HepG2 (cell line): ENCODE measurements at regions not wholly inside any gene's neighbourhood (a gene's known extent, or its start where the extent isn't known, plus 50 kb on each side); places are given as distances from the start of the nearest gene placed in this dataset.
"Not testable (repeated sequence)": the region's sequence is repeated elsewhere in the genome, so short reads cannot be mapped to it uniquely, and the experiment has no call there.

Experiments
- ATAC-seq: fragments of 200-7000 bp; cut with Tn5 transposase; 3 replicates; pipeline ENCODE4 v1.9.1; 2020; ENCODE audit warnings: mild to moderate bottlenecking, moderate library complexity
- BruUV-seq: library from RNA; stranded (reverse); fragments of 400-500 nt; replicated peaks from 2 replicates; lab custom pipeline; 2021; lab: Mats Ljungman, UMichigan
- CTCF ChIA-PET: fragments of 300-600 bp; formaldehyde crosslinking; extraction: SDS; loops from one replicate; lab custom pipeline; 2021; ENCODE audit warnings: low total read pairs, inconsistent platforms, low intra/inter-chr PET ratio; lab: Yijun Ruan, JAX
- POLR2A ChIA-PET: fragments of 350-600 bp; sonication (Branson Sonifier 250); formaldehyde crosslinking; loops from one replicate; lab custom pipeline; 2020; ENCODE audit warnings: antibody characterized with exemption, inconsistent platforms; lab: Yijun Ruan, JAX
- DNase-seq: peaks from one replicate; pipeline ENCODE4 v3.0.0-alpha.2; 2015; ENCODE audit warnings: low spot score
- FAIRE-seq: peaks from 3 replicates; lab custom pipeline; 2011; peaks lifted over from hg19 to GRCh38; lab: Jason Lieb, UNC
- H2AFZ ChIP-seq: one replicate; pipeline ENCODE4 v1.6.1; 2011; ENCODE audit warnings: low read length, inconsistent platforms
- H3K27ac ChIP-seq: fragments of 300-600 bp; 3 replicates; pipeline ENCODE4 v1.8.0; 2011; ENCODE audit warnings: mixed run types, mild to moderate bottlenecking, mixed read lengths, low read length, inconsistent platforms; ENCODE audit not compliant: insufficient read depth; ENCODE audit errors: extremely low read length
- H3K27me3 ChIP-seq, 2 experiments: fragments of 200-600 bp in 1 of 2; 2 replicates in 1 of 2; 3 replicates in 1 of 2; pipeline versions ENCODE4 v1.6.0 to v1.8.0; 2011; ENCODE audit warnings: low read length in 2 of 2, mild to moderate bottlenecking in 2 of 2, moderate library complexity in 2 of 2, inconsistent platforms in 1 of 2; ENCODE audit not compliant: insufficient read depth in 2 of 2, control insufficient read depth in 1 of 2
- H3K36me3 ChIP-seq, 2 experiments: fragments of 200-600 bp in 1 of 2; replicated peaks in 1 of 2; 2 replicates in 1 of 2; 3 replicates in 1 of 2; pipeline versions ENCODE4 v1.5.1 to v1.8.0; 2011; ENCODE audit warnings: low read length in 2 of 2, inconsistent platforms in 1 of 2; ENCODE audit not compliant: insufficient read depth in 2 of 2, control insufficient read depth in 1 of 2
- H3K4me1 ChIP-seq: 2 replicates; pipeline ENCODE4 v1.5.1; 2012; ENCODE audit warnings: low read length, inconsistent platforms; ENCODE audit not compliant: insufficient read depth
- H3K4me2 ChIP-seq: 2 replicates; pipeline ENCODE4 v1.6.0; 2011; ENCODE audit warnings: low read depth, low read length, inconsistent platforms
- H3K4me3 ChIP-seq, 3 experiments: fragments of 200-600 bp in 1 of 3; sonication (generic), shearing (Covaris generic) in 1 of 3; replicated peaks in 1 of 3; 2 replicates each; pipeline ENCODE4 v1.5.1; 2011 to 2016; ENCODE audit warnings: low read length in 3 of 3, inconsistent platforms in 2 of 3, low read depth in 2 of 3, mild to moderate bottlenecking in 2 of 3, control low read depth in 1 of 3, mixed read lengths in 1 of 3; ENCODE audit not compliant: insufficient read depth in 1 of 3
- H3K79me2 ChIP-seq: one replicate; pipeline ENCODE4 v1.6.1; 2011; ENCODE audit warnings: low read length, inconsistent platforms; ENCODE audit not compliant: insufficient read depth
- H3K9ac ChIP-seq: 2 replicates; pipeline ENCODE4 v1.6.0; 2011; ENCODE audit warnings: mild to moderate bottlenecking, low read depth, low read length, inconsistent platforms; ENCODE audit not compliant: insufficient read depth
- H3K9me3 ChIP-seq: 2 replicates; pipeline ENCODE4 v1.5.1; 2012; ENCODE audit warnings: mild to moderate bottlenecking, low read length
- H4K20me1 ChIP-seq: 2 replicates; pipeline ENCODE4 v1.6.0; 2011; ENCODE audit warnings: inconsistent platforms, mild to moderate bottlenecking, low read length, moderate library complexity; ENCODE audit not compliant: insufficient read depth
- E2F2 ChIP-seq: sonication (generic); formaldehyde crosslinking; IDR thresholded peaks from 2 replicates; pipeline ENCODE4 v1.4.0; 2020; ENCODE audit warnings: missing genetic modification reagents, borderline replicate concordance
- ZNF563 ChIP-seq: sonication (generic); formaldehyde crosslinking; IDR thresholded peaks from 2 replicates; pipeline ENCODE4 v1.8.0; 2022; ENCODE audit warnings: mild to moderate bottlenecking, moderate library complexity, missing genetic modification reagents
- WGBS: methylation state at CpG from one replicate; pipeline ENCODE4 v1.1.6; 2017; ENCODE audit warnings: low lambda C conversion rate; 5-methylcytosine and 5-hydroxymethylcytosine counted together
- in situ Hi-C: cut with HindIII; loops from 2 replicates; pipeline ENCODE4 v1.10.0; 2017; ENCODE audit warnings: low pct_unique_long_range_greater_than_20kb; ENCODE audit not compliant: extremely low pct_ligation_motif_present
- intact Hi-C: fragments of 100-400 bp; cut with micrococcal nuclease; formaldehyde crosslinking; loops from one replicate; pipeline ENCODE4 v1.10.0; 2022; ENCODE audit not compliant: unreplicated experiment
- TF ChIP-seq, protein P1 (sequence below): sonication (generic); formaldehyde crosslinking; conservative IDR thresholded peaks from 2 replicates; pipeline ENCODE4 v1.4.0; 2020; ENCODE audit warnings: missing genetic modification reagents

- H3K9ac ChIP-seq, BruUV-seq, in situ Hi-C loops, FAIRE-seq, H3K4me3 ChIP-seq, CTCF ChIA-PET, H3K9me3 ChIP-seq, H2AFZ ChIP-seq, POLR2A ChIA-PET, DNase-seq, H3K36me3 ChIP-seq, H3K4me1 ChIP-seq, H3K79me2 ChIP-seq, H3K4me2 ChIP-seq, intact Hi-C loops, H4K20me1 ChIP-seq, H3K27me3 ChIP-seq, ATAC-seq, H3K27ac ChIP-seq: not testable (repeated sequence)
- 0% methylated on average over 1 of the region's 1 CpG for WGBS
Measured at GRCh38 chrY:21701951-21702350, 167.3 kb downstream of the RBMY1A1 start.

DNA sequence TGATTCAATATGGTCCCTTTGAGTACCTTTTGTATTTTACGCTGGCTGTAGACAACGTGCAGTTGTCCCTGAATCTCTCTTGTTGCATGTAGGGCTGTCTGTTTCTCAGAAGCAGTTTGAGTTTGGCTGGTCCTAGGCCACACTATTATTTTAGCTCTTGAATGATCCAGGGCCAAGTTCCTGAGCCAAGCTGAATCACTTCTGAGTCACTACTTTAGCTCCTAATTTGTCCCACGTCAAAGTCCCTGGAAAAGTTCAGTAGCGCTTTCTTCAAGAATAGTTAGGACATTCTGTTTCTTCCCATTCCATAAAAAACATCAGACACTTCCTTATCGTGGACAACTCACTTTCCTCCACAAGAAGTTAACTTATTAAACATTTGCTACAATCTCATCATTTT lies 168.2 kb downstream of the RBMY1A1 start:
- H3K4me3 ChIP-seq, H3K9ac ChIP-seq, ATAC-seq, H4K20me1 ChIP-seq, FAIRE-seq, intact Hi-C loops, POLR2A ChIA-PET, H3K9me3 ChIP-seq, H3K4me1 ChIP-seq, H2AFZ ChIP-seq, H3K36me3 ChIP-seq, CTCF ChIA-PET, in situ Hi-C loops, H3K27ac ChIP-seq, H3K79me2 ChIP-seq, H3K27me3 ChIP-seq, H3K4me2 ChIP-seq, DNase-seq, BruUV-seq: not testable (repeated sequence)
- 26% methylated on average over 3 of the region's 5 CpGs for WGBS

GRCh38 chrY:21705309-21705708 lies 170.6 kb downstream of the RBMY1A1 start:
- Histone ChIP-seq H3K4me2 (no peak overlapping the region), H3K4me1 (no peaks in the 10 kb centered on the region), H3K9ac (no peak overlapping the region), H3K36me3 (no peaks in the 10 kb centered on the region), H3K9me3 (peaks cover 6% of the 10 kb centered on the region), H3K4me3 (no peak overlapping the region), H4K20me1 (no peaks in the 10 kb centered on the region), H2AFZ (no peak overlapping the region), H3K27me3 (no peaks in the 10 kb centered on the region), H3K79me2 (no peaks in the 10 kb centered on the region), H3K27ac (no peak overlapping the region)
- intact Hi-C loops = no loop called here
- DNase-seq (no peak), FAIRE-seq (no peak), ATAC-seq (no peak)
- ChIA-PET POLR2A (no interaction called here), CTCF (no interaction called here)
- in situ Hi-C loops = no loop called here
- TF ChIP-seq E2F2 (CRISPR knock-in tag) (no peak), ZNF563 (no peak)
- TF ChIP-seq, protein P1, sequence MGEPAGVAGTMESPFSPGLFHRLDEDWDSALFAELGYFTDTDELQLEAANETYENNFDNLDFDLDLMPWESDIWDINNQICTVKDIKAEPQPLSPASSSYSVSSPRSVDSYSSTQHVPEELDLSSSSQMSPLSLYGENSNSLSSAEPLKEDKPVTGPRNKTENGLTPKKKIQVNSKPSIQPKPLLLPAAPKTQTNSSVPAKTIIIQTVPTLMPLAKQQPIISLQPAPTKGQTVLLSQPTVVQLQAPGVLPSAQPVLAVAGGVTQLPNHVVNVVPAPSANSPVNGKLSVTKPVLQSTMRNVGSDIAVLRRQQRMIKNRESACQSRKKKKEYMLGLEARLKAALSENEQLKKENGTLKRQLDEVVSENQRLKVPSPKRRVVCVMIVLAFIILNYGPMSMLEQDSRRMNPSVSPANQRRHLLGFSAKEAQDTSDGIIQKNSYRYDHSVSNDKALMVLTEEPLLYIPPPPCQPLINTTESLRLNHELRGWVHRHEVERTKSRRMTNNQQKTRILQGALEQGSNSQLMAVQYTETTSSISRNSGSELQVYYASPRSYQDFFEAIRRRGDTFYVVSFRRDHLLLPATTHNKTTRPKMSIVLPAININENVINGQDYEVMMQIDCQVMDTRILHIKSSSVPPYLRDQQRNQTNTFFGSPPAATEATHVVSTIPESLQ (CRISPR knock-in tag) = no peak
- BruUV-seq = no TSS peak
